CD1c-positive myeloid dendritic cell (primary cell): ENCODE measurements at regions not wholly inside any gene's neighbourhood (a gene's known extent, or its start where the extent isn't known, plus 50 kb on each side); places are given as distances from the start of the nearest gene placed in this dataset.
"Not testable (repeated sequence)": the region's sequence is repeated elsewhere in the genome, so short reads cannot be mapped to it uniquely, and the experiment has no call there.

Experiments used
- DNase-seq: peaks from one replicate; pipeline ENCODE4 v3.0.0-alpha.2; 2016; ENCODE audit errors: extremely low spot score

GRCh38 chr9:34793428-34793827 is 83.5 kb upstream of the CCL21 start:
- no peak for DNase-seq

GRCh38 chr9:34783951-34784487 is 74.1 kb upstream of the CCL21 start:
- DNase-seq: no peak

DNA sequence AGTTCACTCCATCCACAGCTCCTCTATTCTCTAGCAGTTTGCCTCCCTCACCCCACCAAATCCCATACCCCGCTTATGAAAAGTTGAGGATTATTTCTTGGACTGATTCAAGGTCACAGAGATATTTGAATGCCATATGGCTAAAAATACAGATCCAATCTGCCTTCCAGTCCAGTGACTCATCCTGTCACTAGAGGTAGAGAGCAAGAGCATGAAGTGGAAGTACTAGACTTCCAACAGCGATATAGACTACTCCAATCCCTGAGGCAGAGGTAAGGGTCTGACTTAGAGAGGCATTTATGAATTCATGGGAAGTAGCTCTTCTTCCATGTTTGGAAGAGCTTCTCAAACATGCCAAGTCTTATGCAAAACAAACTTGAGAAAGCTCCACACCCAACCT is 72.4 kb upstream of the CCL21 start:
- no peak for DNase-seq

DNA sequence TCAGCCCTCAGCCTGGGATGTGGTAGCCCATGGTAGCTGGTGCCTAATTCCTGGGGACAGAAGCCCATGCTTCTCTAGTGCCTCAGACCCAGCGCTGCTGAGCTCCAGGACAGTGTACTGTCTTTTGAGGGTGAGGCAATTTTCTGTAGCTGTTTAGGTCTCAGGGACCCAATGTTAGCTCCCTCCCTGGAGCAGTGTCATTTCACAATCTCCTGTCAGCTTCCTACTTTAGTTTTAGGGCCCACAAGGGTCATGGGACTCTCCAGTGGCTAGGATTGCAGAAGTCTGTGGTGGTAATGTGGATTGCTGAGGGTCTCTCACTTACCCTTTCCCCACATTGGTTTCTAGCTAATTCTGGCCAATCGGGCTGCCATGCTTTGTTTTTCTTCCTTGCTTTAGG is 67.7 kb upstream of the CCL21 start:
- DNase-seq: peak; percentile 61

GRCh38 chr9:34773955-34774354 is 64.0 kb upstream of the CCL21 start:
- DNase-seq: no peak

DNA sequence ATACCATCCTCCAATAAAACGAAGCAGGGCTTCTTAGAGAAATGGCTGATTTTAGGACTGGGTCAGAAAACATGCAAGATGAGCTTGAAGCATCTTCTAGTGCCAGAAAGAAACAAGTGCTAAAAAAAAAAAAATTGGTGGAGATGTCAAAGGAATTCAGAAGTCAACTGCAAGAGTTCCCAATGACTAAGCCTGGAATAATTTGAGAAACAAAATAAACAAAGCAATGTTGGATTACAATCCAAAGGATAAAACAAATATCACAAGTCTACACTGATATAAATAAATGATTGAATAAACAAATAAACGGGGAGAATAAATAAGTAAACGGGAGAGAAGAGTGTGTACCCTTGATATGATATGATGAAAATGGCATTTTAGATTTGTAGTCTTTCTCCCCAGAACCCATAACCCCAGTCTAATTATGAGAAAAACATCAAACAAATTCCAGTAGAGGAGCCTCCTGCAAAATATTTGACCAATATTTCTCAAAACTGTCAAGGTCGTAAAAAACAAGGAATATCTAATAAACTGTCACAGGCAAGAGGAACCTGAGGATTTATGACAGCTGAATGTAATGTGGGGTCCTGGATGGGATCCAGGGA is 63.5 kb upstream of the CCL21 start:
- no peak for DNase-seq

- DNase-seq: peak; percentile 50
These were observed 61.1 kb upstream of the CCL21 start for GRCh38 chr9:34771007-34771406.

GRCh38 chr9:34767087-34767486 is 57.2 kb upstream of the CCL21 start:
- not testable (repeated sequence) for DNase-seq

GRCh38 chr9:34760196-34761040 is 50.5 kb upstream of the CCL21 start:
- DNase-seq: peak; percentile 33
